Fibroblast of the aortic adventitia (primary cell): ENCODE measurements at regions not wholly inside any gene's neighbourhood (a gene's known extent, or its start where the extent isn't known, plus 50 kb on each side); places are given as distances from the start of the nearest gene placed in this dataset.
A peak's percentile ranks its signal among the peaks of the same experiment; 100 is the strongest.

Experiments
- DNase-seq: peaks from one replicate; pipeline ENCODE4 v3.0.0-alpha.2; 2010; ENCODE audit warnings: low read depth
- H3K4me3 ChIP-seq: 2 replicates; pipeline ENCODE4 v1.5.1; 2011; ENCODE audit warnings: low read depth, mild to moderate bottlenecking, control low read depth, low read length, moderate library complexity
- TF ChIP-seq, protein P1 (sequence below): IDR thresholded peaks from 2 replicates; pipeline ENCODE4 v1.5.1; 2011; ENCODE audit warnings: mild to moderate bottlenecking, low read length, control low read depth, inconsistent platforms; ENCODE audit not compliant: insufficient read depth

DNA sequence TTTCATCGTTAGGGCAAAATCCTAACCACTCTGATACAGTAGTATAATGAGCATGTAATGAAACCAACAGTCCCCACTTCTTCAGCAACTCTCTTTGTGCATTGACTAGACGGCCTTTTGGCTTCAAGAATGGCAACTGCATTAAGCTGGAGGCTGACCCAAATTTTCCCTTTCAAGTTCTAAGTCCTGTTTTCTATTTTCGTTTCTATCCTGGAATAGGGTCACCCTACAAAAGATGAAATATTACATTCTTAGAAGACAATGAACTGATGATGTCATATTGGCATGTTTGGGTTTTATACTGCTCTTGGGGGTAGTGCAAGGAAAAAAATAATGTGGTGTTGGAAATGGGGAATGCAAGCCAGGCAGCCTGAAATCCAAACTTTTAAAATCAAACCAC lies 254.4 kb downstream of the ETAA1 start:
- DNase-seq, result peak; percentile 17
- no peak overlapping the region for H3K4me3 ChIP-seq
- TF ChIP-seq, protein P1, sequence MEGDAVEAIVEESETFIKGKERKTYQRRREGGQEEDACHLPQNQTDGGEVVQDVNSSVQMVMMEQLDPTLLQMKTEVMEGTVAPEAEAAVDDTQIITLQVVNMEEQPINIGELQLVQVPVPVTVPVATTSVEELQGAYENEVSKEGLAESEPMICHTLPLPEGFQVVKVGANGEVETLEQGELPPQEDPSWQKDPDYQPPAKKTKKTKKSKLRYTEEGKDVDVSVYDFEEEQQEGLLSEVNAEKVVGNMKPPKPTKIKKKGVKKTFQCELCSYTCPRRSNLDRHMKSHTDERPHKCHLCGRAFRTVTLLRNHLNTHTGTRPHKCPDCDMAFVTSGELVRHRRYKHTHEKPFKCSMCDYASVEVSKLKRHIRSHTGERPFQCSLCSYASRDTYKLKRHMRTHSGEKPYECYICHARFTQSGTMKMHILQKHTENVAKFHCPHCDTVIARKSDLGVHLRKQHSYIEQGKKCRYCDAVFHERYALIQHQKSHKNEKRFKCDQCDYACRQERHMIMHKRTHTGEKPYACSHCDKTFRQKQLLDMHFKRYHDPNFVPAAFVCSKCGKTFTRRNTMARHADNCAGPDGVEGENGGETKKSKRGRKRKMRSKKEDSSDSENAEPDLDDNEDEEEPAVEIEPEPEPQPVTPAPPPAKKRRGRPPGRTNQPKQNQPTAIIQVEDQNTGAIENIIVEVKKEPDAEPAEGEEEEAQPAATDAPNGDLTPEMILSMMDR, result no peak

DNA sequence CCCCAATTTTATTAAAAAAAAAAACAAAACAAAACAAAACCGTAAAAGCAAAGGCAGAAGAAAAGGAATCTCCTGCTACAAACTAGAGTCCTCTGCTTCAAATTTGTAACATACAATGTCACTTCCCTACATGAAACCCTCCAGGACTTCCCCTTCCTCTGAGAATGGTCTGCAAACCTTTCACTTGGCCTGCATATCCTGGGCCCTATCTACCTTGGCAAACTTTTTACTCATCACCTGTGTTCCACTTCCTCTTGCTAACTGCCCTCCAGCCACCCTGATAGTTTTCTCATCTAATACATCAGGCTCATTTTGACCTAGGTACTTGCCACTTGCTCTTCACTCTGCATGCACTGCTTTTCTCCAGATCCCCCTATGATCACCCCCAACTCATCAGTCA lies 255.5 kb downstream of the ETAA1 start:
- H3K4me3 ChIP-seq, result no peak overlapping the region
- DNase-seq, result no peak
- TF ChIP-seq, protein P1, result no peak

DNA sequence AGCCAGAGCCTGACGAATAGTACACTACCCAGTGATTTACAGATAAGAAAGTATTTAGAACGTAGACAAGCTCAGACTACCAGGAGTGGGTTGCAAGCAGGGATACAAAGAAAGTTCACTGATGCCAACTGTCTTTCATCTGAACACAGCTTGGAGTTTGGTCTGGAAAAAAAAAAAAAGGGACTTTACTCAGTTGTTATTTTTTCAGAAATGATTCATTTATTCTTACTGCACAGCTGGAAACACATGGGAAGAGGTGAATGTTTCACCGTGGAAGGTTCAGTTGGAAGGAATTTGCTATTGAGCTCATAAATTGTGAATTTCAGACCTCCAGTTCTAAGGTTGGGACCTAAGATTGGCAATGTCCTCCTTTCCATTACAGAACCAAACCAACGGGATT lies 259.7 kb downstream of the ETAA1 start:
- TF ChIP-seq, protein P1, result no peak
- H3K4me3 ChIP-seq, result no peak overlapping the region
- DNase-seq, result peak; percentile 57

DNA sequence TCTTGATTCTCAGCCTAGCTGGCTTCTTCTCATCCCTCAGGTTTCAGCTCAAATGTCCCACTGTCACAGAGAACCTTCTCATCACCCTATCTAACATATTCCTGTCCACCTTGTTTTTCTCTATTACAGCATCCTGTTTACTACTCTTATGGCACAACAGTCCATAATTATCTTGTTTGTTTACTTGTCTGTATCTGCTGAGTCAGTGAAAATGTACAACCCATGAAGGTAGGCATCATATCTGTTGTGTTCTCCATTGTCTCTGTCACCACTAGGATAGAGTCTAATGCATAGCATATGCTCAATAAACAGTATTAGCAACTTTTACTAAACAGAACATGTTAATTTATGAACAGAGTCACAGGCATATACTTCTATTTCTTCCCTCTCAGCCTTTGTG lies 261.7 kb downstream of the ETAA1 start:
- DNase-seq, result no peak
- no peak overlapping the region for H3K4me3 ChIP-seq
- TF ChIP-seq, protein P1, result no peak

DNA sequence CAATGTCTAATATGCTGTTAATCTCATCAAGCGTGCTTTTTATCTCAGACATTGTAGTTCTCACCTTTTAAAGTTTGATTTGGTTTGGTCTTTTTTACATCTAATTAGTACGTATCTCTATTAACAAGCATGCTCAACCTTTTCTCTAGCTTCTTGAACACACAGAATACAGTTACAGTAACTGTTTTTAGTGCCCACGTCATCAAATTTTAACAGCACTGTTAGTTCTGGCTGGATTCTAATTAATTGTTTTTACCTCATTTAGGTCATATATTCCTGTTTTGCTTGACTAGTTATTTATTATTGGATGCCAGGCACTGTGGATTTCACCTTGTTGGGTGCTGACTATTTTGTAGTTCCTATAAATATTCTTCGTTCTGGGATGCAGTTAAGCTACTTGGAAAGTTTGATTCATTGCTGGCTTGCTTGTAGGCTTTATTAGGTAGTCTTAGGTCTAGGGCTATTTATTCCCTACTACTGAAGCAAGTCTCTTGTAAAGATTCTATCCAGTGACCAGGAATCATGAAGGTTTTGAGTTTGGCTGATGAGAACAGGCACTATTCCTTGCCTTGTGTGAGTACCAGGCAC lies 263.0 kb downstream of the ETAA1 start:
- TF ChIP-seq, protein P1, result no peak
- DNase-seq, result no peak
- no peak overlapping the region for H3K4me3 ChIP-seq

DNA sequence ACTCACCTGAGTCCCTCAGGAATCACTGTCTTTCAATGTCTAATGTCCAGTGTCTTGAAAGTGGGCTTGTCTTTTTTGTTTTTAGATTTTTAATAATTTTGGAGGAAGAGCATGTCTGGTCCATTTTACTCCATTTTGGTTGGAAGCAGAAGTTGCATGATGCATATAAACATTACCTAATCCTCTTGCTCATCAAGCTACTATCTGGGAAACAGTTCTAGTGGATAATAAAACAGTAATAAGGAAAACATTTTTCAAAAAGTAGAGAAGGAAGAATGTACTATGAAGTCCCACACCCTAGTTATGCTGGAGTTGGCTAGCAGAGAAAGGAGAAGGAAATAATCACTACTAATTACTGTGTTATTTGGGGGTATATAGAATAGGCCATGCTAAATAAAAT lies 263.7 kb downstream of the ETAA1 start:
- DNase-seq, result no peak
- TF ChIP-seq, protein P1, result no peak
- no peak overlapping the region for H3K4me3 ChIP-seq

DNA sequence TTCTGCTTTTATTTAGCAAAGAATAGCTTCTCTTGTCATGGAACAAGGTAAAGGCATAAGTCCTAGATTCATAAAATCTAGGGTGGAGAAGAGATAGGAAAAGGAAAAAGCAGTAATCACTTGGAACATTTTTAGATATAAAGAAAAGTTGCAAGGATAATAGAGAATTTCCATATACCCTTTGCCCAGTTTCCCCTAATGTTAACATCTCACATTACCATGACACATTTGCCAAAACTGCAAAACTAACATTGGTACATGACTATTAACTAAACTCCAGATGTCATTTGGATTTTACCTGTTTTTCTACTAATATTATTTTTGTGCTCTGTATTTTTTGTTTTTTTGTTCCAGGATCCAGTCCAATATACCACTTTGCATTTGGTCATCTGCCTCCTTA lies 265.1 kb downstream of the ETAA1 start:
- TF ChIP-seq, protein P1, result no peak
- H3K4me3 ChIP-seq, result no peak overlapping the region

More for the DNA sequence above, 265.1 kb downstream of the ETAA1 start:
- DNase-seq, result no peak
